HG03159 (cell line): ENCODE measurements at regions not wholly inside any gene's neighbourhood (a gene's known extent, or its start where the extent isn't known, plus 50 kb on each side); places are given as distances from the start of the nearest gene placed in this dataset.

Experiments used
- ATAC-seq: cut with Tn5 transposase; IDR thresholded peaks from one replicate; pipeline ENCODE4 v1.9.1; 2021; ENCODE audit warnings: mild to moderate bottlenecking, moderate library complexity; ENCODE audit not compliant: unreplicated experiment

- ATAC-seq, result no peak
These were observed 85.0 kb downstream of the MARCHF4 start for GRCh38 chr2:216287251-216287650.

GRCh38 chr2:216286616-216287231 lies 85.6 kb downstream of the MARCHF4 start:
- no peak for ATAC-seq

- ATAC-seq, result no peak
These were observed 86.6 kb downstream of the MARCHF4 start for GRCh38 chr2:216285701-216286100.

GRCh38 chr2:216284708-216285107 lies 87.6 kb downstream of the MARCHF4 start:
- ATAC-seq, result no peak

- peak; percentile 70 for ATAC-seq
These were observed 89.0 kb downstream of the MARCHF4 start for GRCh38 chr2:216283038-216283900.

- no peak for ATAC-seq
These were observed 90.4 kb downstream of the MARCHF4 start for GRCh38 chr2:216281876-216282275.

- no peak for ATAC-seq
These were observed 91.0 kb downstream of the MARCHF4 start for GRCh38 chr2:216281316-216281715.

- ATAC-seq, result no peak
These were observed 92.8 kb downstream of the MARCHF4 start for GRCh38 chr2:216279459-216279858.

GRCh38 chr2:216279031-216279430 lies 93.3 kb downstream of the MARCHF4 start:
- ATAC-seq, result no peak

GRCh38 chr2:216275890-216276289 lies 96.4 kb downstream of the MARCHF4 start:
- no peak for ATAC-seq

- no peak for ATAC-seq
These were observed 98.0 kb downstream of the MARCHF4 start for GRCh38 chr2:216274194-216274840.

- ATAC-seq, result no peak
These were observed 111.2 kb downstream of the MARCHF4 start for GRCh38 chr2:216261042-216261537.

- no peak for ATAC-seq
These were observed 111.7 kb downstream of the MARCHF4 start for GRCh38 chr2:216260629-216261028.

GRCh38 chr2:216259081-216259480 lies 113.2 kb downstream of the MARCHF4 start:
- ATAC-seq, result no peak

GRCh38 chr2:216257089-216257488 lies 115.2 kb downstream of the MARCHF4 start:
- ATAC-seq, result no peak
